Activated naive CD4-positive, alpha-beta T cell treated with anti-CD3 and anti-CD28 coated beads, Interleukin-2, amount 50 U/mL, for 72 hours (primary cell): ENCODE measurements at regions not wholly inside any gene's neighbourhood (a gene's known extent, or its start where the extent isn't known, plus 50 kb on each side); places are given as distances from the start of the nearest gene placed in this dataset.
"Not testable (repeated sequence)": the region's sequence is repeated elsewhere in the genome, so short reads cannot be mapped to it uniquely, and the experiment has no call there.

Experiments
- ATAC-seq, 2 donors: fragments of 150-1000 bp; cut with Tn5 transposase; 2 replicates each; pipeline ENCODE4 v1.10.0; 2021; ENCODE audit warnings: mild to moderate bottlenecking in 2 of 2, moderate library complexity in 2 of 2
- DNase-seq, 2 donors: peaks; one replicate each; pipeline ENCODE4 v3.0.0; 2021 to 2022; ENCODE audit warnings: low spot score in 2 of 2
- H3K27ac Mint-ChIP-seq, 2 donors: one replicate each; pipeline ENCODE4 v1.8.0; 2022; ENCODE audit warnings: mild to moderate bottlenecking in 2 of 2, mixed read lengths in 2 of 2
- H3K36me3 Mint-ChIP-seq, 2 donors: one replicate each; pipeline ENCODE4 v1.8.0; 2022; ENCODE audit warnings: mixed read lengths in 2 of 2
- H3K9me3 Mint-ChIP-seq, 2 donors: one replicate each; pipeline ENCODE4 v1.8.0; 2022; ENCODE audit warnings: mixed read lengths in 2 of 2

- H3K27ac Mint-ChIP-seq = no peak overlapping the region
- peaks cover 13 to 44% of the 10 kb centered on the region in 2 donors for H3K36me3 Mint-ChIP-seq
- no peak for ATAC-seq
- DNase-seq = no peak
- H3K9me3 Mint-ChIP-seq = peaks cover 26 to 31% of the 10 kb centered on the region in 2 donors
These were observed 203.2 kb downstream of the TLR4 start for GRCh38 chr9:117907420-117907819.

- ATAC-seq (no peak), DNase-seq (no peak)
- H3K9me3 Mint-ChIP-seq = peaks cover 4% of the 10 kb centered on the region in 2 donors
- no peak overlapping the region for H3K27ac Mint-ChIP-seq
- H3K36me3 Mint-ChIP-seq = peaks cover 4% of the 10 kb centered on the region in 2 donors
These were observed 212.1 kb downstream of the TLR4 start for GRCh38 chr9:117916291-117916690.

GRCh38 chr9:117917873-117918272 is 213.7 kb downstream of the TLR4 start:
- Mint-ChIP-seq H3K9me3 (no peaks in the 10 kb centered on the region), H3K36me3 (no peaks in the 10 kb centered on the region), H3K27ac (no peak overlapping the region)
- no peak for ATAC-seq
- no peak for DNase-seq

- ATAC-seq (no peak), DNase-seq (no peak)
- no peaks in the 10 kb centered on the region for H3K36me3 Mint-ChIP-seq
- no peaks in the 10 kb centered on the region for H3K9me3 Mint-ChIP-seq
- H3K27ac Mint-ChIP-seq = no peak overlapping the region
These were observed 215.3 kb downstream of the TLR4 start for GRCh38 chr9:117919538-117919937.

GRCh38 chr9:117926031-117926658 is 221.9 kb downstream of the TLR4 start:
- no peak for DNase-seq
- ATAC-seq = no peak
- Mint-ChIP-seq H3K27ac (no peak overlapping the region), H3K9me3 (peaks cover 0 to 10% of the 10 kb centered on the region in 2 donors), H3K36me3 (no peaks in the 10 kb centered on the region)

GRCh38 chr9:117927354-117927753 is 223.2 kb downstream of the TLR4 start:
- ATAC-seq (no peak), DNase-seq (no peak)
- Mint-ChIP-seq H3K9me3 (peaks cover 0 to 10% of the 10 kb centered on the region in 2 donors), H3K27ac (peak overlapping the region in 1 of 2 donors; percentile 4), H3K36me3 (no peaks in the 10 kb centered on the region)

GRCh38 chr9:117929868-117930267 is 225.7 kb downstream of the TLR4 start:
- DNase-seq = no peak
- H3K9me3 Mint-ChIP-seq = peaks cover 4 to 15% of the 10 kb centered on the region in 2 donors
- no peak for ATAC-seq
- no peaks in the 10 kb centered on the region for H3K36me3 Mint-ChIP-seq
- no peak overlapping the region for H3K27ac Mint-ChIP-seq

- DNase-seq = no peak
- ATAC-seq = no peak
- Mint-ChIP-seq H3K27ac (no peak overlapping the region), H3K36me3 (no peaks in the 10 kb centered on the region), H3K9me3 (peaks cover 4 to 15% of the 10 kb centered on the region in 2 donors)
These were observed 228.4 kb downstream of the TLR4 start for GRCh38 chr9:117932585-117932984.

GRCh38 chr9:117936185-117937130 is 232.3 kb downstream of the TLR4 start:
- DNase-seq = no peak
- peaks cover 5 to 7% of the 10 kb centered on the region in 2 donors for H3K9me3 Mint-ChIP-seq
- ATAC-seq = no peak
- H3K27ac Mint-ChIP-seq = no peak overlapping the region
- no peaks in the 10 kb centered on the region for H3K36me3 Mint-ChIP-seq

- Mint-ChIP-seq H3K27ac (no peak overlapping the region), H3K9me3 (peaks cover 0 to 3% of the 10 kb centered on the region in 2 donors), H3K36me3 (no peaks in the 10 kb centered on the region)
- ATAC-seq (no peak), DNase-seq (no peak)
These were observed 233.9 kb downstream of the TLR4 start for GRCh38 chr9:117938086-117938485.

GRCh38 chr9:117938896-117939295 is 234.7 kb downstream of the TLR4 start:
- H3K27ac Mint-ChIP-seq = no peak overlapping the region
- no peak for DNase-seq
- H3K9me3 Mint-ChIP-seq = peaks cover 0 to 3% of the 10 kb centered on the region in 2 donors
- H3K36me3 Mint-ChIP-seq = no peaks in the 10 kb centered on the region
- no peak for ATAC-seq

GRCh38 chr9:117944750-117945149 is 240.5 kb downstream of the TLR4 start:
- not testable (repeated sequence) for H3K9me3 Mint-ChIP-seq, H3K36me3 Mint-ChIP-seq, DNase-seq, ATAC-seq, H3K27ac Mint-ChIP-seq

- no peak overlapping the region for H3K27ac Mint-ChIP-seq
- no peak for DNase-seq
- no peaks in the 10 kb centered on the region for H3K9me3 Mint-ChIP-seq
- H3K36me3 Mint-ChIP-seq = no peaks in the 10 kb centered on the region
- ATAC-seq = no peak
These were observed 241.1 kb downstream of the TLR4 start for GRCh38 chr9:117945286-117945685.

GRCh38 chr9:117951127-117951526 is 246.9 kb downstream of the TLR4 start:
- no peak overlapping the region for H3K27ac Mint-ChIP-seq
- ATAC-seq = no peak
- no peaks in the 10 kb centered on the region for H3K9me3 Mint-ChIP-seq
- no peak for DNase-seq
- no peaks in the 10 kb centered on the region for H3K36me3 Mint-ChIP-seq

GRCh38 chr9:117952581-117952980 is 248.4 kb downstream of the TLR4 start:
- H3K27ac Mint-ChIP-seq = no peak overlapping the region
- no peaks in the 10 kb centered on the region for H3K9me3 Mint-ChIP-seq
- no peaks in the 10 kb centered on the region for H3K36me3 Mint-ChIP-seq
- ATAC-seq (no peak), DNase-seq (no peak)

- DNase-seq (no peak), ATAC-seq (no peak)
- H3K36me3 Mint-ChIP-seq = no peaks in the 10 kb centered on the region
- H3K27ac Mint-ChIP-seq = no peak overlapping the region
- no peaks in the 10 kb centered on the region for H3K9me3 Mint-ChIP-seq
These were observed 253.1 kb downstream of the TLR4 start for GRCh38 chr9:117957267-117957666.

GRCh38 chr9:117958726-117959125 is 254.5 kb downstream of the TLR4 start:
- H3K27ac Mint-ChIP-seq = no peak overlapping the region
- no peaks in the 10 kb centered on the region for H3K36me3 Mint-ChIP-seq
- DNase-seq (no peak), ATAC-seq (no peak)
- H3K9me3 Mint-ChIP-seq = no peaks in the 10 kb centered on the region
